ENCODE measurements at regions not wholly inside any gene's neighbourhood (a gene's known extent, or its start where the extent isn't known, plus 50 kb on each side); places are given as distances from the start of the nearest gene placed in this dataset.

DNA sequence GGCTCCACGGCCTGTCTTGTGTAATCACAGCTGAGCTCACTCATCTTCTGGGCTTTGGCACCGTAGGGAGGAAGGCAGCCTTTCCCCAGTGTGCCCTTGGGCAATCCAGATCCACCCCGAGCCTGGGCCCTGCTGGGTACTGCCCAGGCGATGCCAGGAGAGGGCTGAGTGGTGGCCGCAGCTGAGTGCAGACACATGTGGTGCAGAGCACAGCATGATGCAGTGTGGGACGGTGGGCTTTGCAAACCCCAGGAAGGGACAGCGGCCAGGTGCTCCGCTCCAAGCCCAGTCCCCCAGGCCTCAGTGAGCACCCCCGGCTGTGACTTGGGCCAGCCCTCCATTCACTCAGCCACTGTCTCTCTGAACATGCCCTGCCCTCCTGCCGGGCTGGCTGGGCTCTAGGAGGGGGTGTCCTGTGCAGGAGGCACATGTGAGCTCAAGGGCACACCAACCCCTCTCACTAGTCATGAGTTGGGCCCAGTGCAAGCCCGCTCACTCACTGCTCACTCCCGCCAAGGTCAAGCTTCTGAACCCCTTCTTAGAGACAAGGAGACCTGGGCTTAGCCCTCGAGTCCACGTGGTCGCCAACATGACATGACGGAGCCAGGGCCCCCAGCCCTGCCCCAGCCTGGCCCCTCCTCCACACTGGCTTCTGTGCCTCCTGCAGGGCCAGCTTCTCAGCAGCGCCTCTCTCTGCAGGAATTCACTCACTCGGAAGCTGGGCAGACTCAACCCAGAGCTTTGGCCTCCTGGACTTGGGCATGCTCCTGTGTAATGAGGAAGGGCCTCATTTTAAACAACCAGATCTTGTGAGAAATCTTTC, 77.5 kb upstream of the INSIG1 start:
- no peak overlapping the region for H3K4me2 ChIP-seq (ENCODE audit: low read length)

DNA sequence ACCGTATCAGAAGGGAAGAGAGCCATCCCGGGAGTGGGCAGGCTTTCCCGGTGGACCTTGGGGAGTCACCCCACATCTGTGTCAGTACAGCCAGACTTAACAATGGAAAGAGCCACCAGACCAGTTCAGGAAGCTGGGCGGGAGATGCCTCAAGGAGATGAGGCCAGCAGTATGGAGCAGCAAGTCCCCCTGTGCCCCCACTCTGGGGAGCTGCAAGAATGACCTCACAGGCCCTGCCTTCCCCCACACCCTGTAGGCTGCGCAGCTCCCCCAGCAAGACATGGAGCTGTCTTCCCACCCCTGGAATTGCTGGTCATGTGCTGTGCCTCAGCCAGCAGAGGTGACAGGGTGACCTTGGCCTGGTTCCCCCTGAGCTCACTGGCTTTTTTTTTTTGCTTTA, 76.8 kb upstream of the INSIG1 start:
- no peak for TF ChIP-seq EZH2phosphoT487 (IDR thresholded peaks at IDR 0.05; ENCODE audit: low read depth)
- TF ChIP-seq, protein P1, sequence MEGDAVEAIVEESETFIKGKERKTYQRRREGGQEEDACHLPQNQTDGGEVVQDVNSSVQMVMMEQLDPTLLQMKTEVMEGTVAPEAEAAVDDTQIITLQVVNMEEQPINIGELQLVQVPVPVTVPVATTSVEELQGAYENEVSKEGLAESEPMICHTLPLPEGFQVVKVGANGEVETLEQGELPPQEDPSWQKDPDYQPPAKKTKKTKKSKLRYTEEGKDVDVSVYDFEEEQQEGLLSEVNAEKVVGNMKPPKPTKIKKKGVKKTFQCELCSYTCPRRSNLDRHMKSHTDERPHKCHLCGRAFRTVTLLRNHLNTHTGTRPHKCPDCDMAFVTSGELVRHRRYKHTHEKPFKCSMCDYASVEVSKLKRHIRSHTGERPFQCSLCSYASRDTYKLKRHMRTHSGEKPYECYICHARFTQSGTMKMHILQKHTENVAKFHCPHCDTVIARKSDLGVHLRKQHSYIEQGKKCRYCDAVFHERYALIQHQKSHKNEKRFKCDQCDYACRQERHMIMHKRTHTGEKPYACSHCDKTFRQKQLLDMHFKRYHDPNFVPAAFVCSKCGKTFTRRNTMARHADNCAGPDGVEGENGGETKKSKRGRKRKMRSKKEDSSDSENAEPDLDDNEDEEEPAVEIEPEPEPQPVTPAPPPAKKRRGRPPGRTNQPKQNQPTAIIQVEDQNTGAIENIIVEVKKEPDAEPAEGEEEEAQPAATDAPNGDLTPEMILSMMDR (IDR thresholded peaks at IDR 0.05; ENCODE audit: low read depth, low read length), result no peak
- Histone ChIP-seq H3K9me3 (ENCODE audit: insufficient read depth, low read length) (no peaks in the 10 kb centered on the region), H3K36me3 (replicated peaks; ENCODE audit: low read depth, low read length) (no peaks in the 10 kb centered on the region), H3K4me3 (ENCODE audit: low read length) (no peak overlapping the region), H3K27ac (ENCODE audit: low read length) (no peak overlapping the region), H3K4me2 (ENCODE audit: low read length) (no peak overlapping the region), H3K79me2 (ENCODE audit: low read length) (no peaks in the 10 kb centered on the region), H4K20me1 (ENCODE audit: insufficient read depth, low read length) (no peaks in the 10 kb centered on the region), H3K27me3 (ENCODE audit: low read depth, low read length) (no peaks in the 10 kb centered on the region), H2AFZ (ENCODE audit: low read depth, low read length) (no peak overlapping the region), H3K9ac (ENCODE audit: low read length) (no peak overlapping the region), H3K4me1 (ENCODE audit: low read length) (0 out of 2 replicates have a peak, but pooled peaks cover 3% of the 10 kb centered on the region)

More for the DNA sequence above, 77.5 kb upstream of the INSIG1 start:
- Histone ChIP-seq H3K4me1 (ENCODE audit: low read length) (0 out of 2 replicates have a peak, but pooled peaks cover 3% of the 10 kb centered on the region), H3K27ac (ENCODE audit: low read length) (no peak overlapping the region), H3K4me3 (ENCODE audit: low read length) (no peak overlapping the region), H4K20me1 (ENCODE audit: insufficient read depth, low read length) (no peaks in the 10 kb centered on the region), H3K36me3 (replicated peaks; ENCODE audit: low read depth, low read length) (no peaks in the 10 kb centered on the region), H3K79me2 (ENCODE audit: low read length) (no peaks in the 10 kb centered on the region), H3K9me3 (ENCODE audit: insufficient read depth, low read length) (no peaks in the 10 kb centered on the region), H2AFZ (ENCODE audit: low read depth, low read length) (no peak overlapping the region), H3K9ac (ENCODE audit: low read length) (no peak overlapping the region), H3K27me3 (ENCODE audit: low read depth, low read length) (no peaks in the 10 kb centered on the region)
- TF ChIP-seq, protein P1 (IDR thresholded peaks at IDR 0.05; ENCODE audit: low read depth, low read length), result no peak
- TF ChIP-seq EZH2phosphoT487 (IDR thresholded peaks at IDR 0.05; ENCODE audit: low read depth), result no peak

DNA sequence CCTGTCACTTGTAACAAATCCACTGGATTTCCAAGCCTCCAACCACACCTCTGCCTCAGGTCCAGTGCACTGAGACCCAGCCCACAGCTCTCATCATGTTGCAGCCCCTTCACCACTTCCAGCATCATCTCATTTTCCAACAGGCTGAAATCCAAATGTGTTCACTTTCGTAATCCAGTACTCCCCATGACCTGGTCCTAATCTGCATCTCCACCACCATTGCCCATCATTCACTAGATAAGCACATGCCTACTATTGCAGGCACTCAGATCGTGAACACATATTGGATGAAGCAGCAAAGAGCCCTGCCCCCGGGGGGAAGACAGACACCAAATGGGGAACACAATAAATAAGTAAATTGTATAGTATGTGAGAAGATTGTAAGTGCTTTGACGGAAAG, 76.1 kb upstream of the INSIG1 start:
- Histone ChIP-seq H3K4me3 (ENCODE audit: low read length) (no peak overlapping the region), H4K20me1 (ENCODE audit: insufficient read depth, low read length) (no peaks in the 10 kb centered on the region), H3K36me3 (replicated peaks; ENCODE audit: low read depth, low read length) (no peaks in the 10 kb centered on the region), H3K4me1 (ENCODE audit: low read length) (0 out of 2 replicates have a peak, but pooled peaks cover 3% of the 10 kb centered on the region), H3K27me3 (ENCODE audit: low read depth, low read length) (no peaks in the 10 kb centered on the region), H3K79me2 (ENCODE audit: low read length) (no peaks in the 10 kb centered on the region), H3K4me2 (ENCODE audit: low read length) (no peak overlapping the region), H2AFZ (ENCODE audit: low read depth, low read length) (no peak overlapping the region), H3K9me3 (ENCODE audit: insufficient read depth, low read length) (no peaks in the 10 kb centered on the region), H3K27ac (ENCODE audit: low read length) (no peak overlapping the region), H3K9ac (ENCODE audit: low read length) (no peak overlapping the region)
- TF ChIP-seq, protein P1 (IDR thresholded peaks at IDR 0.05; ENCODE audit: low read depth, low read length), result no peak
- TF ChIP-seq EZH2phosphoT487 (IDR thresholded peaks at IDR 0.05; ENCODE audit: low read depth), result no peak

DNA sequence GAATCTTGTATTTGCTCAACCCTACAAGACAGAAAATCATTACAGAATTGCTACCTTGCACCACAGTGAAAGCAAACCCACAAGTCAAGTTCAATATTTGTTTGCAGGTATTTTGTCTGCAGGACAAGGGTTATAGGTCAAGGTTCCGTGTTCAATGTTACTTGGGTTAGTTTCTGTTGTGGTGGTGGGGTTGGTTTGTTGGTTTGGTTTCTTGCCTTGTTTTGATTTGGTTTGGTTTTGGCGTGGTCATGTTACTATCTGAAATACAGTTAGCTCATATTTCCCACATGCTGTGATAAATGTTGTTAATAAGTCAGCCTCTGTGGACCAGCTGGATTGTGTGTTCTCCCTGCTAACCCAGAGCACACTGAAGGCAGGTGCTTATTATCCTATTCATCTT, 75.6 kb upstream of the INSIG1 start:
- H3K9me3 ChIP-seq (ENCODE audit: insufficient read depth, low read length), result no peaks in the 10 kb centered on the region
- H3K27me3 ChIP-seq (ENCODE audit: low read depth, low read length), result no peaks in the 10 kb centered on the region
- no peaks in the 10 kb centered on the region for H4K20me1 ChIP-seq (ENCODE audit: insufficient read depth, low read length)
- no peak overlapping the region for H3K4me2 ChIP-seq (ENCODE audit: low read length)
- no peaks in the 10 kb centered on the region for H3K36me3 ChIP-seq (replicated peaks; ENCODE audit: low read depth, low read length)
- H3K27ac ChIP-seq (ENCODE audit: low read length), result no peak overlapping the region
- H3K4me3 ChIP-seq (ENCODE audit: low read length), result no peak overlapping the region
- 0 out of 2 replicates have a peak, but pooled peaks cover 3% of the 10 kb centered on the region for H3K4me1 ChIP-seq (ENCODE audit: low read length)
- no peak overlapping the region for H3K9ac ChIP-seq (ENCODE audit: low read length)
- no peaks in the 10 kb centered on the region for H3K79me2 ChIP-seq (ENCODE audit: low read length)
- no peak overlapping the region for H2AFZ ChIP-seq (ENCODE audit: low read depth, low read length)
- no peak for TF ChIP-seq EZH2phosphoT487 (IDR thresholded peaks at IDR 0.05; ENCODE audit: low read depth)
- TF ChIP-seq, protein P1 (IDR thresholded peaks at IDR 0.05; ENCODE audit: low read depth, low read length), result no peak

Data from OCI-LY3 (cell line).